Sigmoid colon (tissue), 4 donors: ENCODE measurements at regions not wholly inside any gene's neighbourhood (a gene's known extent, or its start where the extent isn't known, plus 50 kb on each side); places are given as distances from the start of the nearest gene placed in this dataset.

Source experiments
- CTCF ChIP-seq, 4 experiments: fragments of 450-650 bp in 3 of 4; fragments of 200-600 bp in 1 of 4; IDR thresholded peaks; one replicate each; pipeline ENCODE4 v1.5.1; 2016 to 2019; ENCODE audit warnings: antibody characterized with exemption in 4 of 4, mild to moderate bottlenecking in 3 of 4, moderate library complexity in 2 of 4
- POLR2AphosphoS5 ChIP-seq, 4 donors: sonication (generic); formaldehyde crosslinking; IDR thresholded peaks; one replicate each; pipeline ENCODE4 v1.6.1; 2017; ENCODE audit warnings: antibody characterized with exemption in 4 of 4

- TF ChIP-seq POLR2AphosphoS5 (IDR thresholded peaks at IDR 0.05): no peak
- TF ChIP-seq CTCF (IDR thresholded peaks at IDR 0.05): no peak
Observed at GRCh38 chr4:179601671-179602070, 2159.4 kb upstream of the AGA start.
